Loucy (cell line): ENCODE measurements at regions not wholly inside any gene's neighbourhood (a gene's known extent, or its start where the extent isn't known, plus 50 kb on each side); places are given as distances from the start of the nearest gene placed in this dataset.

Experiments
- H2AFZ ChIP-seq: fragments of 200-600 bp; sonication (generic); 2 replicates; pipeline ENCODE4 v1.6.0; 2016; ENCODE audit warnings: antibody characterized with exemption, mild to moderate bottlenecking, low read length, moderate library complexity
- H3F3A ChIP-seq: fragments of 200-600 bp; 2 replicates; pipeline ENCODE4 v1.6.0; 2016; ENCODE audit warnings: antibody characterized with exemption, low read depth, mild to moderate bottlenecking
- H3K27me3 ChIP-seq: fragments of 200-600 bp; sonication (generic); 2 replicates; pipeline ENCODE4 v1.6.1; 2014; ENCODE audit warnings: low read length, mild to moderate bottlenecking; ENCODE audit not compliant: insufficient read depth, poor library complexity, severe bottlenecking
- H3K36me3 ChIP-seq: fragments of 200-600 bp; sonication (generic); 2 replicates; pipeline ENCODE4 v1.6.1; 2016; ENCODE audit warnings: low read length; ENCODE audit not compliant: insufficient read depth
- H3K4me1 ChIP-seq: fragments of 200-600 bp; sonication (generic); 2 replicates; pipeline ENCODE4 v1.5.1; 2014; ENCODE audit warnings: low read length, mild to moderate bottlenecking; ENCODE audit not compliant: insufficient read depth, poor library complexity, severe bottlenecking
- H3K4me2 ChIP-seq: fragments of 200-600 bp; sonication (generic); 2 replicates; pipeline ENCODE4 v1.6.0; 2014; ENCODE audit warnings: antibody characterized with exemption, low read length, low read depth, mild to moderate bottlenecking; ENCODE audit not compliant: poor library complexity, severe bottlenecking
- H3K4me3 ChIP-seq: fragments of 200-600 bp; sonication (generic); 2 replicates; pipeline ENCODE4 v1.5.1; 2014; ENCODE audit warnings: low read length, mild to moderate bottlenecking, mixed read lengths; ENCODE audit not compliant: poor library complexity, severe bottlenecking
- H3K79me2 ChIP-seq: fragments of 200-600 bp; sonication (generic); 2 replicates; pipeline ENCODE4 v1.6.1; 2014; ENCODE audit warnings: low read length; ENCODE audit not compliant: insufficient read depth
- H3K9ac ChIP-seq: fragments of 200-600 bp; sonication (generic); 2 replicates; pipeline ENCODE4 v1.6.0; 2014; ENCODE audit warnings: mild to moderate bottlenecking, low read depth, low read length, moderate library complexity; ENCODE audit not compliant: poor library complexity, severe bottlenecking
- H3K9me2 ChIP-seq: fragments of 200-600 bp; sonication (generic); replicated peaks from 2 replicates; pipeline ENCODE4 v1.6.1; 2016; ENCODE audit warnings: low read depth, low read length, mixed read lengths
- H3K9me3 ChIP-seq: fragments of 200-600 bp; sonication (generic); 2 replicates; pipeline ENCODE4 v1.6.1; 2014; ENCODE audit warnings: mild to moderate bottlenecking, antibody characterized with exemption, low read length, low read depth; ENCODE audit not compliant: insufficient read depth
- H4K20me1 ChIP-seq: fragments of 200-600 bp; sonication (generic); 2 replicates; pipeline ENCODE4 v1.6.0; 2014; ENCODE audit warnings: antibody characterized with exemption, low read length, mild to moderate bottlenecking; ENCODE audit not compliant: insufficient read depth, poor library complexity, severe bottlenecking
- CTCF ChIP-seq: fragments of 200-600 bp; sonication (generic); conservative IDR thresholded peaks from 2 replicates; pipeline ENCODE4 v1.5.1; 2014; ENCODE audit warnings: mild to moderate bottlenecking, antibody characterized with exemption, low read length
- EZH2phosphoT487 ChIP-seq: fragments of 200-600 bp; IDR thresholded peaks from 2 replicates; pipeline ENCODE4 v1.6.1; 2018; ENCODE audit warnings: antibody characterized with exemption, mild to moderate bottlenecking, moderate library complexity, borderline replicate concordance

GRCh38 chr6:95274686-95275235, 302.6 kb upstream of the MANEA start:
- Histone ChIP-seq H3K4me1 (no peaks in the 10 kb centered on the region), H3K9me3 (no peaks in the 10 kb centered on the region), H4K20me1 (no peaks in the 10 kb centered on the region), H3F3A (no peaks in the 10 kb centered on the region), H2AFZ (no peak overlapping the region), H3K36me3 (no peaks in the 10 kb centered on the region), H3K9me2 (no peaks in the 10 kb centered on the region), H3K79me2 (no peaks in the 10 kb centered on the region), H3K27me3 (no peaks in the 10 kb centered on the region), H3K4me2 (no peak overlapping the region), H3K9ac (no peak overlapping the region), H3K4me3 (no peak overlapping the region)
- TF ChIP-seq CTCF (no peak), EZH2phosphoT487 (no peak)

GRCh38 chr6:95279616-95280015, 297.7 kb upstream of the MANEA start:
- no peak for TF ChIP-seq CTCF
- no peak for TF ChIP-seq EZH2phosphoT487
- Histone ChIP-seq H2AFZ (no peak overlapping the region), H3K4me3 (no peak overlapping the region), H3K27me3 (no peaks in the 10 kb centered on the region), H3K79me2 (no peaks in the 10 kb centered on the region), H3K9me3 (no peaks in the 10 kb centered on the region), H3K9ac (no peak overlapping the region), H3K9me2 (no peaks in the 10 kb centered on the region), H3F3A (no peaks in the 10 kb centered on the region), H3K4me2 (no peak overlapping the region), H3K36me3 (no peaks in the 10 kb centered on the region), H3K4me1 (no peaks in the 10 kb centered on the region), H4K20me1 (no peaks in the 10 kb centered on the region)

- no peak overlapping the region for H3K9ac ChIP-seq
- H3K9me2 ChIP-seq: no peaks in the 10 kb centered on the region
- H3K9me3 ChIP-seq: no peaks in the 10 kb centered on the region
- H3K27me3 ChIP-seq: no peaks in the 10 kb centered on the region
- H3K4me3 ChIP-seq: no peak overlapping the region
- no peaks in the 10 kb centered on the region for H3K36me3 ChIP-seq
- no peaks in the 10 kb centered on the region for H3K79me2 ChIP-seq
- no peaks in the 10 kb centered on the region for H4K20me1 ChIP-seq
- no peak overlapping the region for H3K4me2 ChIP-seq
- no peaks in the 10 kb centered on the region for H3F3A ChIP-seq
- H3K4me1 ChIP-seq: no peaks in the 10 kb centered on the region
- TF ChIP-seq CTCF (peak; percentile 38; the same call in 1 of the 2 replicates), EZH2phosphoT487 (no peak)
- H2AFZ ChIP-seq: no peak overlapping the region
Observed at GRCh38 chr6:95280686-95281273, 296.6 kb upstream of the MANEA start.
